ENCODE measurements at regions not wholly inside any gene's neighbourhood (a gene's known extent, or its start where the extent isn't known, plus 50 kb on each side); places are given as distances from the start of the nearest gene placed in this dataset.
"Not testable (repeated sequence)": the region's sequence is repeated elsewhere in the genome, so short reads cannot be mapped to it uniquely, and the experiment has no call there.

- DNase-seq: no peak
Measured at GRCh38 chr12:34097213-34097612, 74.9 kb downstream of the ALG10 start.

- DNase-seq: no peak
Measured at GRCh38 chr12:34105392-34105933, 83.2 kb downstream of the ALG10 start.

GRCh38 chr12:34106172-34106571 lies 83.9 kb downstream of the ALG10 start:
- no peak for DNase-seq

- no peak for DNase-seq
Measured at GRCh38 chr12:34107016-34107415, 84.7 kb downstream of the ALG10 start.

GRCh38 chr12:34107781-34108404 lies 85.6 kb downstream of the ALG10 start:
- no peak for DNase-seq

- DNase-seq: no peak
Measured at GRCh38 chr12:34108405-34108803, 86.1 kb downstream of the ALG10 start.

GRCh38 chr12:34108967-34109366 lies 86.7 kb downstream of the ALG10 start:
- no peak for DNase-seq

GRCh38 chr12:34109390-34109789 lies 87.1 kb downstream of the ALG10 start:
- no peak for DNase-seq

- not testable (repeated sequence) for DNase-seq
Measured at GRCh38 chr12:34109909-34110531, 87.7 kb downstream of the ALG10 start.

- no peak for DNase-seq
Measured at GRCh38 chr12:34119366-34119765, 97.1 kb downstream of the ALG10 start.

GRCh38 chr12:34121360-34121759 lies 99.1 kb downstream of the ALG10 start:
- DNase-seq: no peak

GRCh38 chr12:34123092-34123491 lies 100.8 kb downstream of the ALG10 start:
- peak; percentile 24 for DNase-seq

- DNase-seq: no peak
Measured at GRCh38 chr12:34124608-34125007, 102.3 kb downstream of the ALG10 start.

- no peak for DNase-seq
Measured at GRCh38 chr12:34126239-34126641, 103.9 kb downstream of the ALG10 start.

GRCh38 chr12:34126805-34127204 lies 104.5 kb downstream of the ALG10 start:
- DNase-seq: no peak

- DNase-seq: not testable (repeated sequence)
Measured at GRCh38 chr12:34127379-34127778, 105.1 kb downstream of the ALG10 start.

- DNase-seq: no peak
Measured at GRCh38 chr12:34142430-34142829, 120.1 kb downstream of the ALG10 start.

- DNase-seq: no peak
Measured at GRCh38 chr12:34151019-34151418, 128.7 kb downstream of the ALG10 start.

GRCh38 chr12:34163443-34163842 lies 141.1 kb downstream of the ALG10 start:
- DNase-seq: no peak

GRCh38 chr12:34166427-34167060 lies 144.2 kb downstream of the ALG10 start:
- no peak for DNase-seq

GRCh38 chr12:34168507-34168906 lies 146.2 kb downstream of the ALG10 start:
- DNase-seq: not testable (repeated sequence)

- DNase-seq: no peak
Measured at GRCh38 chr12:34186492-34186891, 164.2 kb downstream of the ALG10 start.

GRCh38 chr12:34188974-34189373 lies 166.7 kb downstream of the ALG10 start:
- DNase-seq: no peak

GRCh38 chr12:34190054-34190453 lies 167.8 kb downstream of the ALG10 start:
- DNase-seq: no peak

Measured in DMS79 treated with DMSO at 0.1 percent for 48 hours (cell line).